Uterus (tissue), 3 donors: ENCODE measurements at regions not wholly inside any gene's neighbourhood (a gene's known extent, or its start where the extent isn't known, plus 50 kb on each side); places are given as distances from the start of the nearest gene placed in this dataset.

ENCODE experiments used
- DNase-seq, 2 donors: peaks; one replicate each; pipeline ENCODE4 v3.0.0-alpha.2; 2019 to 2020
- H3K27ac ChIP-seq, 2 donors: fragments of 200-600 bp; sonication (generic); 1 replicate in 1 of 2; 2 replicates in 1 of 2; pipeline ENCODE4 v1.5.1; 2016 to 2018
- H3K27me3 ChIP-seq, 2 donors: fragments of 200-600 bp; sonication (generic); one replicate each; pipeline ENCODE4 v1.5.1; 2018 to 2019; ENCODE audit warnings: control low read depth in 1 of 2
- H3K36me3 ChIP-seq, 2 donors: fragments of 200-600 bp; sonication (generic); one replicate each; pipeline ENCODE4 v1.5.1; 2019; ENCODE audit warnings: control low read depth in 1 of 2
- H3K4me1 ChIP-seq, 2 donors: fragments of 200-600 bp; sonication (generic); one replicate each; pipeline ENCODE4 v1.5.1; 2018 to 2019; ENCODE audit warnings: control low read depth in 1 of 2
- H3K4me3 ChIP-seq, 2 donors: fragments of 200-600 bp; sonication (generic); 1 replicate in 1 of 2; 2 replicates in 1 of 2; pipeline ENCODE4 v1.5.1; 2018 to 2019; ENCODE audit warnings: mild to moderate bottlenecking in 1 of 2
- H3K9me3 ChIP-seq, 2 donors: fragments of 200-600 bp; sonication (generic); one replicate each; pipeline ENCODE4 v1.5.1; 2019; ENCODE audit warnings: control low read depth in 1 of 2
- POLR2A ChIP-seq, 2 donors: fragments of 450-650 bp; IDR thresholded peaks; one replicate each; pipeline ENCODE4 v1.6.1; 2016; ENCODE audit warnings: antibody characterized with exemption in 2 of 2, mild to moderate bottlenecking in 1 of 2, moderate library complexity in 1 of 2
- intact Hi-C: fragments of 100-400 bp; cut with DNase I; formaldehyde crosslinking; loops from one replicate; pipeline ENCODE4 v1.15.1; 2023; ENCODE audit warnings: low total_unique reads
- TF ChIP-seq, protein P1 (sequence below), 4 experiments: fragments of 200-600 bp in 2 of 4; fragments of 450-650 bp in 2 of 4; sonication (generic) in 2 of 4; IDR thresholded peaks; one replicate each; pipeline ENCODE4 v1.5.1; 2016 to 2019; ENCODE audit warnings: antibody characterized with exemption in 4 of 4, mild to moderate bottlenecking in 2 of 4, moderate library complexity in 1 of 4
- donor health status: DM: yes; HTN: yes; CAD: no.

- intact Hi-C loops: no loop called here
- Histone ChIP-seq H3K4me3 (no peak overlapping the region), H3K9me3 (no peaks in the 10 kb centered on the region), H3K27me3 (no peaks in the 10 kb centered on the region), H3K4me1 (no peaks in the 10 kb centered on the region), H3K36me3 (no peaks in the 10 kb centered on the region), H3K27ac (no peak overlapping the region)
- no peak for DNase-seq
- TF ChIP-seq, protein P1, sequence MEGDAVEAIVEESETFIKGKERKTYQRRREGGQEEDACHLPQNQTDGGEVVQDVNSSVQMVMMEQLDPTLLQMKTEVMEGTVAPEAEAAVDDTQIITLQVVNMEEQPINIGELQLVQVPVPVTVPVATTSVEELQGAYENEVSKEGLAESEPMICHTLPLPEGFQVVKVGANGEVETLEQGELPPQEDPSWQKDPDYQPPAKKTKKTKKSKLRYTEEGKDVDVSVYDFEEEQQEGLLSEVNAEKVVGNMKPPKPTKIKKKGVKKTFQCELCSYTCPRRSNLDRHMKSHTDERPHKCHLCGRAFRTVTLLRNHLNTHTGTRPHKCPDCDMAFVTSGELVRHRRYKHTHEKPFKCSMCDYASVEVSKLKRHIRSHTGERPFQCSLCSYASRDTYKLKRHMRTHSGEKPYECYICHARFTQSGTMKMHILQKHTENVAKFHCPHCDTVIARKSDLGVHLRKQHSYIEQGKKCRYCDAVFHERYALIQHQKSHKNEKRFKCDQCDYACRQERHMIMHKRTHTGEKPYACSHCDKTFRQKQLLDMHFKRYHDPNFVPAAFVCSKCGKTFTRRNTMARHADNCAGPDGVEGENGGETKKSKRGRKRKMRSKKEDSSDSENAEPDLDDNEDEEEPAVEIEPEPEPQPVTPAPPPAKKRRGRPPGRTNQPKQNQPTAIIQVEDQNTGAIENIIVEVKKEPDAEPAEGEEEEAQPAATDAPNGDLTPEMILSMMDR (IDR thresholded peaks at IDR 0.05): no peak
- TF ChIP-seq POLR2A (IDR thresholded peaks at IDR 0.05): no peak
Observed at GRCh38 chr3:162743091-162743490, 1246.5 kb downstream of the OTOL1 start.

- DNase-seq: no peak
- H3K4me3 ChIP-seq: no peak overlapping the region
- TF ChIP-seq POLR2A (IDR thresholded peaks at IDR 0.05): no peak
- TF ChIP-seq, protein P1 (IDR thresholded peaks at IDR 0.05): no peak
- no peak overlapping the region for H3K27ac ChIP-seq
- no peaks in the 10 kb centered on the region for H3K9me3 ChIP-seq
- intact Hi-C loops: no loop called here
- no peaks in the 10 kb centered on the region for H3K36me3 ChIP-seq
- H3K4me1 ChIP-seq: no peaks in the 10 kb centered on the region
- no peaks in the 10 kb centered on the region for H3K27me3 ChIP-seq
Observed at GRCh38 chr3:162760789-162761188, 1264.2 kb downstream of the OTOL1 start.

DNA sequence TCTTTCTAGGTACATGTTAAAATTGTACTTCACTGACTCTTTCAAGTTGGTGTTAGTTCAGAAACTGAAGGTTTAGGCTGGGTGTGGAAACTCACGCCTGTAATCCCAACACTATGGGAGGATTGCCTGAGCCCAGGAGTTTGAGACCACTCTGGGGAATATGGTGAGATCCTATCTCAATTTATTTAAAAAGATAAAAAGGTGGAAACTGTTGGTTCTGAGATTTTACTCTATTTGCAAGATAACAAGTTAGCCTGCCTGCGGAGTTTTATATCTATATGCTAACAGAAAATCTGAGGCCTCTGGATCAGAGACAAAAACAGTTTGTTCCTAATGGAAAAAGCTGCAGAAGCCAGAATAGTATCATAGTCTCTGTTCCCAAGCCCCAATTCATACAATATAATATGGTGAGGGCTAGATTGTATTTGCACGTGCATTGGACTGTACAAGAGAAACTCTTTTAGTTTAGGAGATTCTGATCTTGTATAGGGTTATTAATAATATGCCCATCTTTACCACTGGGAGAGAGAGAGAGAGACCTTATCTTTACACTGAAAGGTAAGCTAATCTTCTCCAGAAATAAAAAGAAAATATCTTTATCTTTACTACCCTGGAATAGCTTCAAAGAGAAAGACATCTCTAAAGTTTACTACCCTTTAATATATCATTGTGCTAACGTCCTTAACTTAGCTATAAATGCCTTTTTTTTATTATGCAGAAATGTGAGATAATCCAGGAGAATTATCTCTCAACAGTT lies 1267.6 kb downstream of the OTOL1 start:
- DNase-seq: no peak
- Histone ChIP-seq H3K27me3 (no peaks in the 10 kb centered on the region), H3K4me3 (no peak overlapping the region), H3K27ac (no peak overlapping the region), H3K36me3 (no peaks in the 10 kb centered on the region), H3K4me1 (no peaks in the 10 kb centered on the region), H3K9me3 (no peaks in the 10 kb centered on the region)
- intact Hi-C loops: no loop called here
- TF ChIP-seq, protein P1 (IDR thresholded peaks at IDR 0.05): no peak
- no peak for TF ChIP-seq POLR2A (IDR thresholded peaks at IDR 0.05)

GRCh38 chr3:162764808-162765071 lies 1268.1 kb downstream of the OTOL1 start:
- no peak overlapping the region for H3K4me3 ChIP-seq
- no peak for DNase-seq
- peaks cover 0 to under 1% of the 10 kb centered on the region in 2 donors for H3K4me1 ChIP-seq
- no peaks in the 10 kb centered on the region for H3K9me3 ChIP-seq
- no peaks in the 10 kb centered on the region for H3K36me3 ChIP-seq
- no peak overlapping the region for H3K27ac ChIP-seq
- H3K27me3 ChIP-seq: no peaks in the 10 kb centered on the region
- TF ChIP-seq, protein P1 (IDR thresholded peaks at IDR 0.05): no peak
- intact Hi-C loops: no loop called here

GRCh38 chr3:162765524-162765923 lies 1268.9 kb downstream of the OTOL1 start:
- no peak overlapping the region for H3K27ac ChIP-seq
- TF ChIP-seq, protein P1 (IDR thresholded peaks at IDR 0.05): no peak
- TF ChIP-seq POLR2A (IDR thresholded peaks at IDR 0.05): no peak
- H3K27me3 ChIP-seq: no peaks in the 10 kb centered on the region
- H3K4me1 ChIP-seq: peaks cover 0 to 7% of the 10 kb centered on the region in 2 donors
- H3K36me3 ChIP-seq: no peaks in the 10 kb centered on the region
- intact Hi-C loops: no loop called here
- no peak for DNase-seq
- no peak overlapping the region for H3K4me3 ChIP-seq
- H3K9me3 ChIP-seq: no peaks in the 10 kb centered on the region
